Vagina (tissue), 2 donors: ENCODE measurements at regions not wholly inside any gene's neighbourhood (a gene's known extent, or its start where the extent isn't known, plus 50 kb on each side); places are given as distances from the start of the nearest gene placed in this dataset.

Experiments used
- CTCF ChIP-seq, 3 experiments: fragments of 450-650 bp in 2 of 3; fragments of 200-600 bp in 1 of 3; sonication (generic) in 1 of 3; IDR thresholded peaks; one replicate each; pipeline ENCODE4 v1.5.1; 2017 to 2019; ENCODE audit warnings: antibody characterized with exemption in 3 of 3, mild to moderate bottlenecking in 2 of 3, moderate library complexity in 2 of 3
- POLR2A ChIP-seq, 2 donors: fragments of 450-650 bp; IDR thresholded peaks; one replicate each; pipeline ENCODE4 v1.6.1; 2017; ENCODE audit warnings: antibody characterized with exemption in 2 of 2, mild to moderate bottlenecking in 2 of 2, moderate library complexity in 2 of 2
- POLR2AphosphoS5 ChIP-seq, 2 donors: sonication (generic); formaldehyde crosslinking; IDR thresholded peaks; one replicate each; pipeline ENCODE4 v1.9.0; 2017; ENCODE audit warnings: antibody characterized with exemption in 2 of 2, mild to moderate bottlenecking in 2 of 2, low read depth in 1 of 2; ENCODE audit not compliant: insufficient read depth in 1 of 2

- TF ChIP-seq CTCF (IDR thresholded peaks at IDR 0.05), result no peak
- TF ChIP-seq POLR2AphosphoS5 (IDR thresholded peaks at IDR 0.05; ENCODE audit: insufficient read depth in 1 of 2, low read depth in 1 of 2), result no peak
- no peak for TF ChIP-seq POLR2A (IDR thresholded peaks at IDR 0.05)
These were observed 1563.6 kb downstream of the OLFM4 start for GRCh38 chr13:54592201-54592600.
